H1 (cell line): ENCODE measurements at regions not wholly inside any gene's neighbourhood (a gene's known extent, or its start where the extent isn't known, plus 50 kb on each side); places are given as distances from the start of the nearest gene placed in this dataset.

Experiments used
- JUN ChIP-seq: IDR thresholded peaks from 2 replicates; pipeline ENCODE4 v1.6.1; 2011; ENCODE audit warnings: low read depth, mild to moderate bottlenecking, improper control_type of control experiment, low read length

GRCh38 chr5:179411161-179411841, 66.0 kb upstream of the ADAMTS2 start (continued):
- TF ChIP-seq JUN, result no peak
